HG03442 (cell line): ENCODE measurements at regions not wholly inside any gene's neighbourhood (a gene's known extent, or its start where the extent isn't known, plus 50 kb on each side); places are given as distances from the start of the nearest gene placed in this dataset.
"Not testable (repeated sequence)": the region's sequence is repeated elsewhere in the genome, so short reads cannot be mapped to it uniquely, and the experiment has no call there.

Experiments used
- ATAC-seq: cut with Tn5 transposase; IDR thresholded peaks from one replicate; pipeline ENCODE4 v1.9.1; 2021; ENCODE audit warnings: mild to moderate bottlenecking, moderate library complexity; ENCODE audit not compliant: unreplicated experiment

GRCh38 chr13:84645196-84646012 is 763.1 kb upstream of the SLITRK1 start:
- no peak for ATAC-seq

GRCh38 chr13:84641491-84641890 is 759.2 kb upstream of the SLITRK1 start:
- ATAC-seq = no peak

GRCh38 chr13:84640691-84641090 is 758.4 kb upstream of the SLITRK1 start:
- ATAC-seq = no peak

- no peak for ATAC-seq
These were observed 748.2 kb upstream of the SLITRK1 start for GRCh38 chr13:84630476-84630875.

GRCh38 chr13:84616864-84617263 is 734.6 kb upstream of the SLITRK1 start:
- no peak for ATAC-seq

GRCh38 chr13:84609716-84610115 is 727.4 kb upstream of the SLITRK1 start:
- ATAC-seq = no peak

GRCh38 chr13:84607261-84608013 is 725.2 kb upstream of the SLITRK1 start:
- no peak for ATAC-seq

- no peak for ATAC-seq
These were observed 724.3 kb upstream of the SLITRK1 start for GRCh38 chr13:84606616-84607015.

GRCh38 chr13:84605927-84606326 is 723.7 kb upstream of the SLITRK1 start:
- ATAC-seq = no peak

- no peak for ATAC-seq
These were observed 709.2 kb upstream of the SLITRK1 start for GRCh38 chr13:84591444-84591843.

GRCh38 chr13:84590663-84591062 is 708.4 kb upstream of the SLITRK1 start:
- ATAC-seq = no peak

- no peak for ATAC-seq
These were observed 705.7 kb upstream of the SLITRK1 start for GRCh38 chr13:84588023-84588422.

GRCh38 chr13:84579901-84580300 is 697.6 kb upstream of the SLITRK1 start:
- ATAC-seq = not testable (repeated sequence)

- no peak for ATAC-seq
These were observed 692.6 kb upstream of the SLITRK1 start for GRCh38 chr13:84574851-84575250.

- no peak for ATAC-seq
These were observed 689.0 kb upstream of the SLITRK1 start for GRCh38 chr13:84571264-84571663.

- ATAC-seq = no peak
These were observed 688.6 kb upstream of the SLITRK1 start for GRCh38 chr13:84570831-84571230.

GRCh38 chr13:84569366-84569765 is 687.1 kb upstream of the SLITRK1 start:
- no peak for ATAC-seq

GRCh38 chr13:84567848-84568247 is 685.6 kb upstream of the SLITRK1 start:
- no peak for ATAC-seq

- no peak for ATAC-seq
These were observed 684.5 kb upstream of the SLITRK1 start for GRCh38 chr13:84566780-84567179.

- ATAC-seq = no peak
These were observed 681.3 kb upstream of the SLITRK1 start for GRCh38 chr13:84563611-84564010.

- ATAC-seq = no peak
These were observed 671.0 kb upstream of the SLITRK1 start for GRCh38 chr13:84553227-84553626.

GRCh38 chr13:84543962-84544361 is 661.7 kb upstream of the SLITRK1 start:
- no peak for ATAC-seq
